GM12878 (cell line): ENCODE measurements at regions not wholly inside any gene's neighbourhood (a gene's known extent, or its start where the extent isn't known, plus 50 kb on each side); places are given as distances from the start of the nearest gene placed in this dataset.

ENCODE experiments used
- ATAC-seq: fragments of 200-7000 bp; cut with Tn5 transposase; 3 replicates; pipeline ENCODE4 v1.9.1; 2020; ENCODE audit warnings: mild to moderate bottlenecking, moderate library complexity
- BruUV-seq: library from RNA; stranded (reverse); fragments of 400-500 nt; replicated peaks from 2 replicates; lab custom pipeline; 2021; lab: Mats Ljungman, UMichigan
- CTCF ChIA-PET: fragments of 300-600 bp; sonication (Branson Sonifier 250); formaldehyde crosslinking; extraction: SDS; loops from one replicate; lab custom pipeline; 2021; ENCODE audit warnings: inconsistent platforms; lab: Yijun Ruan, JAX
- POLR2A ChIA-PET: fragments of 350-600 bp; formaldehyde crosslinking; extraction: SDS; loops from one replicate; lab custom pipeline; 2021; ENCODE audit warnings: inconsistent platforms; lab: Charles Lee
- RAD21 ChIA-PET: fragments of 300-600 bp; sonication (Branson Sonifier 250); formaldehyde crosslinking; loops from one replicate; lab custom pipeline; 2023; ENCODE audit warnings: antibody characterized with exemption; ENCODE audit not compliant: unreplicated experiment; lab: Charles Lee
- SMC1A ChIA-PET: fragments of 300-600 bp; sonication (Branson Sonifier 250); formaldehyde crosslinking; loops from one replicate; lab custom pipeline; 2023; ENCODE audit not compliant: unreplicated experiment, uncharacterized antibody; lab: Charles Lee
- DNase-seq: peaks from one replicate; pipeline ENCODE4 v3.0.0-alpha.2; 2011; ENCODE audit warnings: low read depth, low spot score
- FAIRE-seq: peaks from 3 replicates; lab custom pipeline; 2011; peaks lifted over from hg19 to GRCh38; lab: Jason Lieb, UNC
- H2AFZ ChIP-seq: 2 replicates; pipeline ENCODE4 v1.6.0; 2011; ENCODE audit warnings: low read depth, low read length, control low read depth; ENCODE audit not compliant: control insufficient read depth
- H3K27ac ChIP-seq: 2 replicates; pipeline ENCODE4 v1.5.1; 2011; ENCODE audit warnings: control low read depth; ENCODE audit not compliant: control insufficient read depth, insufficient read depth
- H3K27me3 ChIP-seq, 2 experiments: replicated peaks in 1 of 2; 2 replicates each; pipeline versions ENCODE4 v1.6.0 to v1.6.1; 2011; ENCODE audit warnings: low read length in 1 of 2; ENCODE audit not compliant: control insufficient read depth in 2 of 2, insufficient read depth in 2 of 2
- H3K36me3 ChIP-seq, 2 experiments: 2 replicates each; pipeline ENCODE4 v1.5.1; 2011; ENCODE audit warnings: low read length in 1 of 2; ENCODE audit not compliant: control insufficient read depth in 2 of 2, insufficient read depth in 2 of 2
- H3K4me1 ChIP-seq: 2 replicates; pipeline ENCODE4 v1.6.1; 2011; ENCODE audit warnings: mild to moderate bottlenecking, low read length, moderate library complexity, mixed read lengths; ENCODE audit not compliant: control insufficient read depth, insufficient read depth
- H3K4me2 ChIP-seq: 2 replicates; pipeline ENCODE4 v1.6.0; 2011; ENCODE audit warnings: control low read depth; ENCODE audit not compliant: control insufficient read depth, insufficient read depth
- H3K4me3 ChIP-seq: fragments of 200-600 bp; sonication (generic); 2 replicates; pipeline ENCODE4 v1.5.1; 2016
- H3K79me2 ChIP-seq: 2 replicates; pipeline ENCODE4 v1.6.0; 2011; ENCODE audit warnings: low read length; ENCODE audit not compliant: control insufficient read depth, insufficient read depth
- H3K9ac ChIP-seq: 2 replicates; pipeline ENCODE4 v1.8.0; 2011; ENCODE audit warnings: low read length, control low read depth, mixed read lengths; ENCODE audit not compliant: control insufficient read depth, insufficient read depth
- H3K9me3 ChIP-seq: replicated peaks from 3 replicates; pipeline ENCODE4 v1.5.1; 2011; ENCODE audit warnings: mild to moderate bottlenecking, low read length; ENCODE audit not compliant: control insufficient read depth, insufficient read depth
- H4K20me1 ChIP-seq: 2 replicates; pipeline ENCODE4 v1.6.0; 2011; ENCODE audit not compliant: control insufficient read depth, insufficient read depth
- E4F1 ChIP-seq: fragments of 450-650 bp; IDR thresholded peaks from 2 replicates; pipeline ENCODE4 v1.6.1; 2018; ENCODE audit warnings: borderline replicate concordance, mild to moderate bottlenecking; ENCODE audit not compliant: partially characterized antibody
- FOXM1 ChIP-seq: IDR thresholded peaks from 2 replicates; pipeline ENCODE4 v1.6.1; 2012; ENCODE audit warnings: low read depth, mild to moderate bottlenecking, inconsistent platforms, low read length, moderate library complexity
- IRF4 ChIP-seq: IDR thresholded peaks from 2 replicates; pipeline ENCODE4 v1.6.1; 2011; ENCODE audit warnings: low read depth, low read length
- NFYA ChIP-seq: IDR thresholded peaks from 2 replicates; pipeline ENCODE4 v1.6.1; 2011; ENCODE audit warnings: low read depth, mild to moderate bottlenecking, low read length, improper control_type of control experiment, borderline replicate concordance
- PML ChIP-seq: IDR thresholded peaks from 2 replicates; pipeline ENCODE4 v1.6.1; 2012; ENCODE audit warnings: low read length, inconsistent platforms
- RCOR1 ChIP-seq: conservative IDR thresholded peaks from 2 replicates; pipeline ENCODE4 v1.6.1; 2012; ENCODE audit warnings: low read depth, low read length, improper control_type of control experiment
- TAF1 ChIP-seq: IDR thresholded peaks from 2 replicates; pipeline ENCODE4 v1.6.1; 2011; ENCODE audit warnings: mild to moderate bottlenecking, low read depth, low read length, borderline replicate concordance
- TCF3 ChIP-seq: IDR thresholded peaks from 2 replicates; pipeline ENCODE4 v1.6.1; 2012; ENCODE audit warnings: low read depth, mild to moderate bottlenecking, low read length, borderline replicate concordance; ENCODE audit not compliant: insufficient read depth
- YBX1 ChIP-seq: fragments of 450-650 bp; IDR thresholded peaks from 2 replicates; pipeline ENCODE4 v1.6.1; 2016; ENCODE audit warnings: antibody characterized with exemption
- WGBS: methylation state at CpG from one replicate; pipeline ENCODE4 v1.1.6; 2016; ENCODE audit warnings: low lambda C conversion rate; ENCODE audit not compliant: insufficient replicate concordance, insufficient coverage; ENCODE audit errors: missing lambda C conversion rate; 5-methylcytosine and 5-hydroxymethylcytosine counted together
- in situ Hi-C: fragments of 300-500 bp; cut with MboI; formaldehyde crosslinking; loops from 9 replicates; pipeline ENCODE4 v1.14.3; 2018; ENCODE audit warnings: mixed read lengths
- intact Hi-C: fragments of 100-400 bp; cut with micrococcal nuclease; formaldehyde crosslinking; loops from one replicate; pipeline ENCODE4 v1.14.2; 2022; ENCODE audit not compliant: unreplicated experiment

GRCh38 chr20:20877079-20877478 lies 164.6 kb upstream of the RALGAPA2 start (continued):
- TF ChIP-seq TCF3 = no peak
- TF ChIP-seq RCOR1 = no peak

GRCh38 chr20:20875716-20876115 lies 163.3 kb upstream of the RALGAPA2 start:
- H3K36me3 ChIP-seq = no peaks in the 10 kb centered on the region
- no peak overlapping the region for H3K27ac ChIP-seq
- TF ChIP-seq PML = no peak
- no peaks in the 10 kb centered on the region for H3K4me1 ChIP-seq
- ChIA-PET POLR2A (no interaction called here), SMC1A (interaction anchor here (0.6 kb wide), 1 partner anchor 189 kb away, joined by 3 read pairs; no protein-coding TSS in a partner anchor), RAD21 (no interaction called here), CTCF (interaction anchor here (1.2 to 1.7 kb wide), 3 partner anchors 12 to 57 kb away, joined by 3 to 7 read pairs (median 7); no protein-coding TSS in a partner anchor)
- no peaks in the 10 kb centered on the region for H3K79me2 ChIP-seq
- intact Hi-C loops (no loop called here), in situ Hi-C loops (no loop called here)
- no peaks in the 10 kb centered on the region for H4K20me1 ChIP-seq
- no peak for ATAC-seq
- H3K9ac ChIP-seq = no peak overlapping the region
- no peaks in the 10 kb centered on the region; a peak in 1 of 4 replicates for H3K27me3 ChIP-seq
- WGBS = 31% methylated on average over 7 of the region's 7 CpGs
- BruUV-seq = no TSS peak
- H2AFZ ChIP-seq = no peak overlapping the region
- H3K4me2 ChIP-seq = no peak overlapping the region
- no peak overlapping the region for H3K4me3 ChIP-seq
- no peaks in the 10 kb centered on the region for H3K9me3 ChIP-seq
- FAIRE-seq = no peak
- DNase-seq = no peak

- TF ChIP-seq E4F1 (no peak), FOXM1 (no peak), NFYA (no peak), YBX1 (no peak), TAF1 (no peak), IRF4 (no peak)
- FAIRE-seq (no peak), DNase-seq (no peak), ATAC-seq (no peak)
- in situ Hi-C loops (no loop called here), intact Hi-C loops (no loop called here)
- no peaks in the 10 kb centered on the region; a peak in 1 of 4 replicates for H3K27me3 ChIP-seq
- WGBS = 56% methylated on average over 9 of the region's 9 CpGs
- H3K9ac ChIP-seq = no peak overlapping the region
- ChIA-PET POLR2A (no interaction called here), SMC1A (no interaction called here), CTCF (interaction anchor here (0.6 kb wide), 1 partner anchor 12 kb away, joined by 3 read pairs; no protein-coding TSS in a partner anchor), RAD21 (no interaction called here)
- no peaks in the 10 kb centered on the region for H3K4me1 ChIP-seq
- H3K79me2 ChIP-seq = no peaks in the 10 kb centered on the region
- no peaks in the 10 kb centered on the region for H4K20me1 ChIP-seq
- no TSS peak for BruUV-seq
- H3K36me3 ChIP-seq = no peaks in the 10 kb centered on the region
- no peak overlapping the region for H3K4me3 ChIP-seq
- no peak overlapping the region for H3K27ac ChIP-seq
- no peak overlapping the region for H2AFZ ChIP-seq
- no peaks in the 10 kb centered on the region for H3K9me3 ChIP-seq
- H3K4me2 ChIP-seq = no peak overlapping the region
These were observed 160.0 kb upstream of the RALGAPA2 start for GRCh38 chr20:20872428-20872827.
